GM23338 (cell line): ENCODE measurements at regions not wholly inside any gene's neighbourhood (a gene's known extent, or its start where the extent isn't known, plus 50 kb on each side); places are given as distances from the start of the nearest gene placed in this dataset.

ENCODE experiments used
- ATAC-seq: fragments of 200-7000 bp; cut with Tn5 transposase; 3 replicates; pipeline ENCODE4 v1.9.1; 2020
- DNase-seq: peaks from one replicate; pipeline ENCODE4 v3.0.0-alpha.2; 2015; ENCODE audit warnings: low spot score
- H2AFZ ChIP-seq: fragments of 200-600 bp; sonication (generic); 2 replicates; pipeline ENCODE4 v1.8.0; 2016; ENCODE audit warnings: antibody characterized with exemption, mild to moderate bottlenecking, moderate library complexity
- H3F3A ChIP-seq: fragments of 200-600 bp; sonication (generic); replicated peaks from 2 replicates; pipeline ENCODE4 v1.8.0; 2017; ENCODE audit warnings: antibody characterized with exemption, mixed run types, low read depth
- H3K27ac ChIP-seq: fragments of 200-600 bp; sonication (generic); 2 replicates; pipeline ENCODE4 v1.6.1; 2016; ENCODE audit warnings: low read depth
- H3K27me3 ChIP-seq: fragments of 200-600 bp; sonication (generic); 2 replicates; pipeline ENCODE4 v1.8.0; 2016; ENCODE audit warnings: mild to moderate bottlenecking, mixed run types, moderate library complexity; ENCODE audit not compliant: insufficient read depth
- H3K36me3 ChIP-seq: fragments of 200-600 bp; sonication (generic); 2 replicates; pipeline ENCODE4 v1.8.0; 2016; ENCODE audit warnings: mild to moderate bottlenecking; ENCODE audit not compliant: insufficient read depth
- H3K4me1 ChIP-seq: fragments of 200-600 bp; sonication (generic); 2 replicates; pipeline ENCODE4 v1.8.0; 2016; ENCODE audit warnings: mild to moderate bottlenecking, moderate library complexity; ENCODE audit not compliant: insufficient read depth
- H3K4me2 ChIP-seq: fragments of 200-600 bp; sonication (generic); 2 replicates; pipeline ENCODE4 v1.7.1; 2017; ENCODE audit warnings: mixed run types
- H3K4me3 ChIP-seq: fragments of 200-600 bp; sonication (generic); 2 replicates; pipeline ENCODE4 v1.6.1; 2016; ENCODE audit warnings: mixed run types
- H3K79me2 ChIP-seq: fragments of 200-600 bp; sonication (generic); replicated peaks from 2 replicates; pipeline ENCODE4 v1.8.0; 2017; ENCODE audit warnings: mild to moderate bottlenecking; ENCODE audit not compliant: insufficient read depth
- H3K9me2 ChIP-seq: fragments of 200-600 bp; sonication (generic); 2 replicates; pipeline ENCODE4 v1.8.0; 2017; ENCODE audit not compliant: insufficient read depth
- H4K20me1 ChIP-seq: fragments of 200-600 bp; sonication (generic); replicated peaks from 2 replicates; pipeline ENCODE4 v1.8.0; 2017; ENCODE audit warnings: mild to moderate bottlenecking; ENCODE audit not compliant: insufficient read depth
- H3K27ac Mint-ChIP-seq: 2 replicates; pipeline ENCODE4 v1.8.0; 2020; ENCODE audit warnings: inconsistent platforms, mild to moderate bottlenecking, moderate library complexity, mixed read lengths
- H3K27me3 Mint-ChIP-seq: 3 replicates; pipeline ENCODE4 v1.8.0; 2022; ENCODE audit warnings: low read depth, mild to moderate bottlenecking, moderate library complexity, mixed read lengths, inconsistent platforms; ENCODE audit not compliant: insufficient read depth, poor library complexity
- H3K36me3 Mint-ChIP-seq: 3 replicates; pipeline ENCODE4 v1.8.0; 2021; ENCODE audit warnings: low read depth, mild to moderate bottlenecking, inconsistent platforms, moderate library complexity, mixed read lengths
- H3K4me1 Mint-ChIP-seq: 3 replicates; pipeline ENCODE4 v1.8.0; 2020; ENCODE audit warnings: mild to moderate bottlenecking, inconsistent platforms, mixed read lengths
- H3K4me3 Mint-ChIP-seq: 3 replicates; pipeline ENCODE4 v1.8.0; 2021; ENCODE audit warnings: moderate library complexity, mild to moderate bottlenecking, inconsistent platforms, mixed read lengths
- H3K9me3 Mint-ChIP-seq: 3 replicates; pipeline ENCODE4 v1.8.0; 2020; ENCODE audit warnings: moderate library complexity, mild to moderate bottlenecking, inconsistent platforms, mixed read lengths
- CREB1 ChIP-seq: fragments of 250-450 bp; sonication (Bioruptor Pico); IDR thresholded peaks from 2 replicates; pipeline ENCODE4 v1.5.0; 2020; ENCODE audit warnings: low read depth, mild to moderate bottlenecking, moderate library complexity
- EZH2phosphoT487 ChIP-seq: fragments of 200-600 bp; sonication (generic); IDR thresholded peaks from one replicate; pipeline ENCODE4 v1.8.1; 2018; ENCODE audit warnings: antibody characterized with exemption; ENCODE audit not compliant: unreplicated experiment
- JUNB ChIP-seq: IDR thresholded peaks from one replicate; pipeline ENCODE4 v1.6.1; 2016; ENCODE audit warnings: antibody characterized with exemption; ENCODE audit not compliant: unreplicated experiment
- NANOG ChIP-seq: IDR thresholded peaks from 2 replicates; pipeline ENCODE4 v1.6.1; 2016; ENCODE audit warnings: antibody characterized with exemption, borderline replicate concordance
- POLR2AphosphoS5 ChIP-seq: IDR thresholded peaks from 2 replicates; pipeline ENCODE4 v1.6.1; 2016; ENCODE audit warnings: antibody characterized with exemption, low read depth
- ZNF114 ChIP-seq: fragments of 250-450 bp; sonication (Bioruptor Pico); IDR thresholded peaks from 2 replicates; pipeline ENCODE4 v1.5.0; 2020; ENCODE audit warnings: mild to moderate bottlenecking, moderate library complexity
- TF ChIP-seq, protein P1 (sequence below): fragments of 250-450 bp; sonication (Bioruptor Pico); IDR thresholded peaks from 2 replicates; pipeline ENCODE4 v1.5.0; 2020; ENCODE audit warnings: mild to moderate bottlenecking, moderate library complexity
- TF ChIP-seq, protein P2 (sequence below), 2 experiments: fragments of 200-600 bp in 1 of 2; sonication (generic) in 1 of 2; conservative IDR thresholded peaks; 2 replicates each; pipeline versions ENCODE4 v1.5.1 to v1.6.1; 2016 to 2017; ENCODE audit warnings: antibody characterized with exemption in 2 of 2, low read depth in 2 of 2, mild to moderate bottlenecking in 2 of 2, moderate library complexity in 1 of 2
- TF ChIP-seq, protein P3 (sequence below): IDR thresholded peaks from 2 replicates; pipeline ENCODE4 v1.6.1; 2016; ENCODE audit warnings: antibody characterized with exemption

DNA sequence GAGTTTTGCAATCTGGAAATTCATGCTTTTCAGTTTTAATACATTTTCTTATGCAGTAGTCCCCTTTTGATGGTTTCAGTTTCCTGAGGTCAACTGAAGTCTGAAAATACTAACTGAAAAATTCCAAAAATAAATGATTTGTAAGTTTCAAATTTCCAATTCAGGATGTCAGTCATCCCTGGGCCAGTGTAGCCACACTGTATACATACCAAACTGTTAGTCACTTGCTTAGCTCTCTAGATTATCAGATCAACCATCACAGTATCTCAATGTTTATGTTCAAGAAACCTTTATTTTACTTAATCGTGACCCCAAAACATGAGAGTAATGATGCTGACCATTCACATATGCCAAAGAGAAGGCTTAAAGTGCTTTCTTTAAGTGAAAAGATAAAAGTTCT is 715.5 kb downstream of the GBE1 start:
- Histone ChIP-seq H3K4me1 (no peaks in the 10 kb centered on the region), H3K4me3 (no peak overlapping the region), H4K20me1 (no peaks in the 10 kb centered on the region), H3K4me2 (no peak overlapping the region), H2AFZ (no peak overlapping the region), H3F3A (no peaks in the 10 kb centered on the region), H3K9me2 (no peaks in the 10 kb centered on the region), H3K27ac (no peak overlapping the region), H3K36me3 (no peaks in the 10 kb centered on the region), H3K27me3 (no peaks in the 10 kb centered on the region), H3K79me2 (no peaks in the 10 kb centered on the region)
- no peaks in the 10 kb centered on the region for H3K4me1 Mint-ChIP-seq
- no peaks in the 10 kb centered on the region for H3K36me3 Mint-ChIP-seq
- DNase-seq = no peak
- no peak overlapping the region for H3K27ac Mint-ChIP-seq
- H3K9me3 Mint-ChIP-seq = no peaks in the 10 kb centered on the region
- H3K4me3 Mint-ChIP-seq = no peak overlapping the region
- no peaks in the 10 kb centered on the region for H3K27me3 Mint-ChIP-seq
- ATAC-seq = no peak
- TF ChIP-seq NANOG (no peak), POLR2AphosphoS5 (no peak)

DNA sequence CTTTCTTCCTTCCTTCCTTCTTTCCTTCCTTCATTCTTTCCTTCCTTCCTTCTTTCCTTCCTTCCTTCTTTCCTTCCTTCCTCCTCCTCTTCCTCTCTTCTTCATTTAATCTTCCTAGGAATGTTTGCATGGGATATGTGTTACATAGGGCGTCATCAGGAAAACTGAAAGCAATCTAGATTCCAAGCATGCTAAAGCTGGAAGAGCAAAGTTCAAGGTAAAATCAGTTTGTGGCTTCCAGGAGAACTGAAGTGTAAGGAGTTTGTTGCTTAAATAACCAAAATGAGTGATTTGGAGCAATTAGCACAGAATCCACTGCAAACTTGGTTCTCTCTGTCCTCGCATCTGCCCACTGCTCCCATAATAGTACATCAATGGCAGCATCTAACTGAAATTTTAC is 716.2 kb downstream of the GBE1 start:
- no peak overlapping the region for H3K27ac ChIP-seq
- no peak overlapping the region for H3K4me3 Mint-ChIP-seq

More for the DNA sequence above, 716.2 kb downstream of the GBE1 start:
- no peaks in the 10 kb centered on the region for H3K36me3 ChIP-seq
- Mint-ChIP-seq H3K9me3 (no peaks in the 10 kb centered on the region), H3K4me1 (no peaks in the 10 kb centered on the region), H3K36me3 (no peaks in the 10 kb centered on the region), H3K27me3 (no peaks in the 10 kb centered on the region), H3K27ac (no peak overlapping the region)
- no peaks in the 10 kb centered on the region for H3K9me2 ChIP-seq
- no peak overlapping the region for H3K4me3 ChIP-seq
- ATAC-seq (no peak), DNase-seq (no peak)
- H3K4me1 ChIP-seq = no peaks in the 10 kb centered on the region
- no peaks in the 10 kb centered on the region for H3K79me2 ChIP-seq
- H4K20me1 ChIP-seq = no peaks in the 10 kb centered on the region
- no peak overlapping the region for H2AFZ ChIP-seq
- H3K27me3 ChIP-seq = no peaks in the 10 kb centered on the region
- no peaks in the 10 kb centered on the region for H3F3A ChIP-seq
- no peak overlapping the region for H3K4me2 ChIP-seq
- TF ChIP-seq, protein P1, sequence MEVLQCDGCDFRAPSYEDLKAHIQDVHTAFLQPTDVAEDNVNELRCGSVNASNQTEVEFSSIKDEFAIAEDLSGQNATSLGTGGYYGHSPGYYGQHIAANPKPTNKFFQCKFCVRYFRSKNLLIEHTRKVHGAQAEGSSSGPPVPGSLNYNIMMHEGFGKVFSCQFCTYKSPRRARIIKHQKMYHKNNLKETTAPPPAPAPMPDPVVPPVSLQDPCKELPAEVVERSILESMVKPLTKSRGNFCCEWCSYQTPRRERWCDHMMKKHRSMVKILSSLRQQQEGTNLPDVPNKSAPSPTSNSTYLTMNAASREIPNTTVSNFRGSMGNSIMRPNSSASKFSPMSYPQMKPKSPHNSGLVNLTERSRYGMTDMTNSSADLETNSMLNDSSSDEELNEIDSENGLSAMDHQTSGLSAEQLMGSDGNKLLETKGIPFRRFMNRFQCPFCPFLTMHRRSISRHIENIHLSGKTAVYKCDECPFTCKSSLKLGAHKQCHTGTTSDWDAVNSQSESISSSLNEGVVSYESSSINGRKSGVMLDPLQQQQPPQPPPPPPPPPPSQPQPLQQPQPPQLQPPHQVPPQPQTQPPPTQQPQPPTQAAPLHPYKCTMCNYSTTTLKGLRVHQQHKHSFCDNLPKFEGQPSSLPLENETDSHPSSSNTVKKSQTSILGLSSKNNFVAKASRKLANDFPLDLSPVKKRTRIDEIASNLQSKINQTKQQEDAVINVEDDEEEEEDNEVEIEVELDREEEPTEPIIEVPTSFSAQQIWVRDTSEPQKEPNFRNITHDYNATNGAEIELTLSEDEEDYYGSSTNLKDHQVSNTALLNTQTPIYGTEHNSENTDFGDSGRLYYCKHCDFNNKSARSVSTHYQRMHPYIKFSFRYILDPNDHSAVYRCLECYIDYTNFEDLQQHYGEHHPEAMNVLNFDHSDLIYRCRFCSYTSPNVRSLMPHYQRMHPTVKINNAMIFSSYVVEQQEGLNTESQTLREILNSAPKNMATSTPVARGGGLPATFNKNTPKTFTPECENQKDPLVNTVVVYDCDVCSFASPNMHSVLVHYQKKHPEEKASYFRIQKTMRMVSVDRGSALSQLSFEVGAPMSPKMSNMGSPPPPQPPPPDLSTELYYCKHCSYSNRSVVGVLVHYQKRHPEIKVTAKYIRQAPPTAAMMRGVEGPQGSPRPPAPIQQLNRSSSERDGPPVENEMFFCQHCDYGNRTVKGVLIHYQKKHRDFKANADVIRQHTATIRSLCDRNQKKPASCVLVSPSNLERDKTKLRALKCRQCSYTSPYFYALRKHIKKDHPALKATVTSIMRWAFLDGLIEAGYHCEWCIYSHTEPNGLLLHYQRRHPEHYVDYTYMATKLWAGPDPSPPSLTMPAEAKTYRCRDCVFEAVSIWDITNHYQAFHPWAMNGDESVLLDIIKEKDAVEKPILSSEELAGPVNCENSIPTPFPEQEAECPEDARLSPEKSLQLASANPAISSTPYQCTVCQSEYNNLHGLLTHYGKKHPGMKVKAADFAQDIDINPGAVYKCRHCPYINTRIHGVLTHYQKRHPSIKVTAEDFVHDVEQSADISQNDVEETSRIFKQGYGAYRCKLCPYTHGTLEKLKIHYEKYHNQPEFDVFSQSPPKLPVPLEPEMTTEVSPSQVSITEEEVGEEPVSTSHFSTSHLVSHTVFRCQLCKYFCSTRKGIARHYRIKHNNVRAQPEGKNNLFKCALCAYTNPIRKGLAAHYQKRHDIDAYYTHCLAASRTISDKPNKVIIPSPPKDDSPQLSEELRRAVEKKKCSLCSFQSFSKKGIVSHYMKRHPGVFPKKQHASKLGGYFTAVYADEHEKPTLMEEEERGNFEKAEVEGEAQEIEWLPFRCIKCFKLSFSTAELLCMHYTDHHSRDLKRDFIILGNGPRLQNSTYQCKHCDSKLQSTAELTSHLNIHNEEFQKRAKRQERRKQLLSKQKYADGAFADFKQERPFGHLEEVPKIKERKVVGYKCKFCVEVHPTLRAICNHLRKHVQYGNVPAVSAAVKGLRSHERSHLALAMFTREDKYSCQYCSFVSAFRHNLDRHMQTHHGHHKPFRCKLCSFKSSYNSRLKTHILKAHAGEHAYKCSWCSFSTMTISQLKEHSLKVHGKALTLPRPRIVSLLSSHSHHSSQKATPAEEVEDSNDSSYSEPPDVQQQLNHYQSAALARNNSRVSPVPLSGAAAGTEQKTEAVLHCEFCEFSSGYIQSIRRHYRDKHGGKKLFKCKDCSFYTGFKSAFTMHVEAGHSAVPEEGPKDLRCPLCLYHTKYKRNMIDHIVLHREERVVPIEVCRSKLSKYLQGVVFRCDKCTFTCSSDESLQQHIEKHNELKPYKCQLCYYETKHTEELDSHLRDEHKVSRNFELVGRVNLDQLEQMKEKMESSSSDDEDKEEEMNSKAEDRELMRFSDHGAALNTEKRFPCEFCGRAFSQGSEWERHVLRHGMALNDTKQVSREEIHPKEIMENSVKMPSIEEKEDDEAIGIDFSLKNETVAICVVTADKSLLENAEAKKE = no peak
- TF ChIP-seq NANOG = no peak
- TF ChIP-seq JUNB = no peak
- TF ChIP-seq, protein P2, sequence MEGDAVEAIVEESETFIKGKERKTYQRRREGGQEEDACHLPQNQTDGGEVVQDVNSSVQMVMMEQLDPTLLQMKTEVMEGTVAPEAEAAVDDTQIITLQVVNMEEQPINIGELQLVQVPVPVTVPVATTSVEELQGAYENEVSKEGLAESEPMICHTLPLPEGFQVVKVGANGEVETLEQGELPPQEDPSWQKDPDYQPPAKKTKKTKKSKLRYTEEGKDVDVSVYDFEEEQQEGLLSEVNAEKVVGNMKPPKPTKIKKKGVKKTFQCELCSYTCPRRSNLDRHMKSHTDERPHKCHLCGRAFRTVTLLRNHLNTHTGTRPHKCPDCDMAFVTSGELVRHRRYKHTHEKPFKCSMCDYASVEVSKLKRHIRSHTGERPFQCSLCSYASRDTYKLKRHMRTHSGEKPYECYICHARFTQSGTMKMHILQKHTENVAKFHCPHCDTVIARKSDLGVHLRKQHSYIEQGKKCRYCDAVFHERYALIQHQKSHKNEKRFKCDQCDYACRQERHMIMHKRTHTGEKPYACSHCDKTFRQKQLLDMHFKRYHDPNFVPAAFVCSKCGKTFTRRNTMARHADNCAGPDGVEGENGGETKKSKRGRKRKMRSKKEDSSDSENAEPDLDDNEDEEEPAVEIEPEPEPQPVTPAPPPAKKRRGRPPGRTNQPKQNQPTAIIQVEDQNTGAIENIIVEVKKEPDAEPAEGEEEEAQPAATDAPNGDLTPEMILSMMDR (conservative IDR thresholded peaks at IDR 0.05; ENCODE audit: low read depth in 2 of 2) = no peak
- TF ChIP-seq EZH2phosphoT487 = no peak
- TF ChIP-seq CREB1 (CRISPR knock-in tag) = no peak
- TF ChIP-seq, protein P3, sequence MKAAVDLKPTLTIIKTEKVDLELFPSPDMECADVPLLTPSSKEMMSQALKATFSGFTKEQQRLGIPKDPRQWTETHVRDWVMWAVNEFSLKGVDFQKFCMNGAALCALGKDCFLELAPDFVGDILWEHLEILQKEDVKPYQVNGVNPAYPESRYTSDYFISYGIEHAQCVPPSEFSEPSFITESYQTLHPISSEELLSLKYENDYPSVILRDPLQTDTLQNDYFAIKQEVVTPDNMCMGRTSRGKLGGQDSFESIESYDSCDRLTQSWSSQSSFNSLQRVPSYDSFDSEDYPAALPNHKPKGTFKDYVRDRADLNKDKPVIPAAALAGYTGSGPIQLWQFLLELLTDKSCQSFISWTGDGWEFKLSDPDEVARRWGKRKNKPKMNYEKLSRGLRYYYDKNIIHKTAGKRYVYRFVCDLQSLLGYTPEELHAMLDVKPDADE = no peak
- no peak for TF ChIP-seq ZNF114 (CRISPR knock-in tag)
